PFSK-1 (cell line): ENCODE measurements at regions not wholly inside any gene's neighbourhood (a gene's known extent, or its start where the extent isn't known, plus 50 kb on each side); places are given as distances from the start of the nearest gene placed in this dataset.

Source experiments
- FOXP2 ChIP-seq: optimal IDR thresholded peaks from 2 replicates; pipeline ENCODE3; 2011; ENCODE audit warnings: borderline replicate concordance, control low read depth, inconsistent platforms; ENCODE audit not compliant: insufficient read depth; ENCODE audit errors: extremely low read length, extremely low read depth
- POLR2AphosphoS5 ChIP-seq: IDR thresholded peaks from 2 replicates; pipeline ENCODE4 v1.6.1; 2012; ENCODE audit warnings: low read depth, mild to moderate bottlenecking, control low read depth, low read length, moderate library complexity
- REST ChIP-seq, 2 experiments: IDR thresholded peaks; 2 replicates each; pipeline versions ENCODE4 v1.6.1 to v1.8.0; 2011 to 2012; ENCODE audit warnings: low read depth in 2 of 2, low read length in 2 of 2, control low read depth in 1 of 2, inconsistent platforms in 1 of 2, mild to moderate bottlenecking in 1 of 2, moderate library complexity in 1 of 2; ENCODE audit not compliant: insufficient read depth in 1 of 2
- SIN3A ChIP-seq: IDR thresholded peaks from 2 replicates; pipeline ENCODE4 v1.6.1; 2012; ENCODE audit warnings: mild to moderate bottlenecking, low read length, moderate library complexity, borderline replicate concordance; ENCODE audit not compliant: insufficient read depth
- TAF1 ChIP-seq: IDR thresholded peaks from 2 replicates; pipeline ENCODE4 v1.6.1; 2012; ENCODE audit warnings: low read length, control low read depth, borderline replicate concordance; ENCODE audit not compliant: insufficient read depth

GRCh38 chr7:42606193-42606905, 305.5 kb downstream of the C7orf25 start:
- TF ChIP-seq TAF1, result no peak
- no peak for TF ChIP-seq REST (IDR thresholded peaks at IDR 0.05; ENCODE audit: insufficient read depth in 1 of 2, low read depth in 2 of 2, low read length in 2 of 2)

- no peak for TF ChIP-seq FOXP2
- no peak for TF ChIP-seq SIN3A
- no peak; the same call in 1 of the 2 replicates for TF ChIP-seq POLR2AphosphoS5
- TF ChIP-seq REST (IDR thresholded peaks at IDR 0.05; ENCODE audit: insufficient read depth in 1 of 2, low read depth in 2 of 2, low read length in 2 of 2), result no peak
- TF ChIP-seq TAF1, result no peak
Measured at GRCh38 chr7:42605406-42606192, 306.3 kb downstream of the C7orf25 start.

- no peak for TF ChIP-seq REST (IDR thresholded peaks at IDR 0.05; ENCODE audit: insufficient read depth in 1 of 2, low read depth in 2 of 2, low read length in 2 of 2)
- no peak for TF ChIP-seq TAF1
- TF ChIP-seq SIN3A, result no peak
- TF ChIP-seq FOXP2, result no peak
- TF ChIP-seq POLR2AphosphoS5, result no peak
Measured at GRCh38 chr7:42603496-42603895, 308.4 kb downstream of the C7orf25 start.

- TF ChIP-seq REST (IDR thresholded peaks at IDR 0.05; ENCODE audit: insufficient read depth in 1 of 2, low read depth in 2 of 2, low read length in 2 of 2), result no peak
- no peak for TF ChIP-seq FOXP2
- TF ChIP-seq TAF1, result no peak
- TF ChIP-seq POLR2AphosphoS5, result no peak
Measured at GRCh38 chr7:42597300-42597699, 314.6 kb downstream of the C7orf25 start.

- TF ChIP-seq FOXP2 (no peak), REST (IDR thresholded peaks at IDR 0.05; ENCODE audit: insufficient read depth in 1 of 2, low read depth in 2 of 2, low read length in 2 of 2) (no peak), SIN3A (no peak), TAF1 (no peak)
Measured at GRCh38 chr7:42596737-42597136, 315.1 kb downstream of the C7orf25 start.
